ENCODE measurements at regions not wholly inside any gene's neighbourhood (a gene's known extent, or its start where the extent isn't known, plus 50 kb on each side); places are given as distances from the start of the nearest gene placed in this dataset.

- TF ChIP-seq GATA2 (IDR thresholded peaks at IDR 0.05; ENCODE audit: low read depth, low read length) (no peak), GATA3 (IDR thresholded peaks at IDR 0.05; ENCODE audit: low read depth, low read length) (no peak)
Observed at GRCh38 chr6:14292119-14292518, 174.5 kb downstream of the CD83 start.
